Endothelial cell (in vitro differentiated cells): ENCODE measurements at regions not wholly inside any gene's neighbourhood (a gene's known extent, or its start where the extent isn't known, plus 50 kb on each side); places are given as distances from the start of the nearest gene placed in this dataset.
"Not testable (repeated sequence)": the region's sequence is repeated elsewhere in the genome, so short reads cannot be mapped to it uniquely, and the experiment has no call there.

ENCODE experiments used
- DNase-seq: peaks from one replicate; pipeline ENCODE4 v3.0.0; 2021; ENCODE audit warnings: low spot score
- H3K27ac Mint-ChIP-seq: one replicate; pipeline ENCODE4 v1.8.0; 2021; ENCODE audit warnings: mixed read lengths, inconsistent platforms; ENCODE audit not compliant: unreplicated experiment
- H3K27me3 Mint-ChIP-seq: one replicate; pipeline ENCODE4 v1.8.0; 2021; ENCODE audit warnings: mild to moderate bottlenecking, moderate library complexity, mixed read lengths, inconsistent platforms; ENCODE audit not compliant: unreplicated experiment
- H3K36me3 Mint-ChIP-seq: one replicate; pipeline ENCODE4 v1.8.0; 2021; ENCODE audit warnings: mild to moderate bottlenecking, low read depth, mixed read lengths, inconsistent platforms; ENCODE audit not compliant: unreplicated experiment
- H3K4me1 Mint-ChIP-seq: one replicate; pipeline ENCODE4 v1.8.0; 2021; ENCODE audit warnings: mild to moderate bottlenecking, mixed read lengths, inconsistent platforms; ENCODE audit not compliant: unreplicated experiment
- H3K4me3 Mint-ChIP-seq: one replicate; pipeline ENCODE4 v1.8.0; 2021; ENCODE audit warnings: mild to moderate bottlenecking, mixed read lengths, inconsistent platforms; ENCODE audit not compliant: unreplicated experiment
- H3K9me3 Mint-ChIP-seq: one replicate; pipeline ENCODE4 v1.8.0; 2021; ENCODE audit warnings: mixed read lengths, inconsistent platforms; ENCODE audit not compliant: unreplicated experiment
- TF ChIP-seq, protein P1 (sequence below): fragments of 200-600 bp; sonication (generic); IDR thresholded peaks from one replicate; pipeline ENCODE4 v1.5.0; 2021; ENCODE audit warnings: antibody characterized with exemption; ENCODE audit not compliant: unreplicated experiment

DNA sequence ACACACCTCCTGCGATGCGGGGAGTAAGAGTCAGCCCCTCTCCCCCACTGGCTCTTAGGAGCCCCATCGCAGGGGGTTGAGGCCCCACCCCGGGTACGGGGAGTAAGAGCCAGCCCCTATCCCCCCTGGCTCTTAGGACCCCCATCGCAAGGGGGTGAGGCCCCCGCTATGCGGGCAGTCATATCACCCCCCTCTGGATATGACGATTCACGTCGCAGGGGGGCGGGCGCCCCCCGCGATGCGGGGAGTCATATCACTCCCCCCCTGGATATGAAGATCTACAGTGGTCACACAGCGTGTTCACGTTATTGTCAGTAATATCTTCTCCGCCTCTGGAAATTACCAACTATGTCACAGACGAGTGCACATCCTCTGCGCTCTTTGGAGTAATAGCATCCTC, 61.1 kb downstream of the DEFB131A start:
- not testable (repeated sequence) for H3K4me1 Mint-ChIP-seq, H3K4me3 Mint-ChIP-seq, H3K9me3 Mint-ChIP-seq, DNase-seq, H3K27ac Mint-ChIP-seq, H3K27me3 Mint-ChIP-seq, H3K36me3 Mint-ChIP-seq

DNA sequence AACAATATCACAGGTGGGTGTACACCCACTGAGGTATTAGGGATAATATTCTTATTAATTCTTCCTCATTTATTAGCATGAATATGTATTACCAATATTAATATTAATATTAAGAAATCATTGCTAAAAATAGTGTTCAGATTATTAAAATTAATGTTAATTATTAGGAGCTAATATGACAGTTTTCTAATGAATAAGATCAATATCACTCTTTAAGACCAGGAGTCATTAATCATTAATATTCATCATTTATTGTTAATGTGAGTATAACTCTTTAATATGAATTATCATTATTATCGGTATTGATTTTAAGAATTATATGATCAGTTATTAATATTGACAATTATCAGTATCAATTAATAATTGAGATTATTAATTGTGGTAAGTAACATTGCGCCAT, 62.5 kb downstream of the DEFB131A start:
- H3K27ac Mint-ChIP-seq, H3K4me3 Mint-ChIP-seq, DNase-seq, H3K9me3 Mint-ChIP-seq, H3K36me3 Mint-ChIP-seq, H3K27me3 Mint-ChIP-seq, H3K4me1 Mint-ChIP-seq: not testable (repeated sequence)

DNA sequence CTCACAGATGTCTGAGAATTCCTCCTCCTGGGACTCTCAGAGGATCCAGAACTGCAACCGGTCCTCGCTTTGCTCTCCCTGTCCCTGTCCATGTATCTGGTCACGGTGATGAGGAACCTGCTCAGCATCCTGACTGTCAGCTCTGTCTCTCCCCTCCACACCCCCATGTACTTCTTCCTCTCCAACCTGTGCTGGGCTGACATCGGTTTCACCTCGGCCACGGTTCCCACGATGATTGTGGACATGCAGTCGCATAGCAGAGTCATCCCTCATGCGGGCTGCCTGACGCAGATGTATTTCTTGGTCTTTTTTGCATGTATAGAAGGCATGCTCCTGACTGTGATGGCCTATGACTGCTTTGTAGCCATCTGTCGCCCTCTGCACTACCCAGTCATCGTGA, 68.7 kb downstream of the DEFB131A start:
- H3K36me3 Mint-ChIP-seq, H3K9me3 Mint-ChIP-seq, H3K27me3 Mint-ChIP-seq, DNase-seq, H3K27ac Mint-ChIP-seq, H3K4me3 Mint-ChIP-seq, H3K4me1 Mint-ChIP-seq: not testable (repeated sequence)

DNA sequence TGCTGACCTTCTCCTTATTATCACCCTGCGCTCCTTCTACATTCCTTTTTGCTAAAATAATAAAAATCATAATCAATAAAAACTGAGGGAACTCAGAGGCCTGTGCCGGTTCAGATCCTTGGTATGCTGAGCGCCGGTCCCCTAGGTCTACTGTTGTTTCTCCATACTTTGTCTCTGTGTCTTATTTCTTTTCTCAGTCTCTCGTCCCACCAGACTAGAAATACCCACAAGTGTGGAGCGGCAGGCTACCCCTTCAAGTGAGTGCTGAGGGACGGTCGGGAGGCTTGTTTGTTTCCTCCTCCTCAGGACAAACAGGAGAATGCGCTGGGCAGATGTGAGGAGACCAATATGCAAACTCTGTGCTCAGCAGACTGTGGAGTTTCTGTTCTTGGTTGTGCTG, 75.4 kb downstream of the DEFB131A start:
- not testable (repeated sequence) for H3K4me3 Mint-ChIP-seq, H3K27me3 Mint-ChIP-seq, H3K9me3 Mint-ChIP-seq, DNase-seq, H3K27ac Mint-ChIP-seq, H3K4me1 Mint-ChIP-seq, H3K36me3 Mint-ChIP-seq

DNA sequence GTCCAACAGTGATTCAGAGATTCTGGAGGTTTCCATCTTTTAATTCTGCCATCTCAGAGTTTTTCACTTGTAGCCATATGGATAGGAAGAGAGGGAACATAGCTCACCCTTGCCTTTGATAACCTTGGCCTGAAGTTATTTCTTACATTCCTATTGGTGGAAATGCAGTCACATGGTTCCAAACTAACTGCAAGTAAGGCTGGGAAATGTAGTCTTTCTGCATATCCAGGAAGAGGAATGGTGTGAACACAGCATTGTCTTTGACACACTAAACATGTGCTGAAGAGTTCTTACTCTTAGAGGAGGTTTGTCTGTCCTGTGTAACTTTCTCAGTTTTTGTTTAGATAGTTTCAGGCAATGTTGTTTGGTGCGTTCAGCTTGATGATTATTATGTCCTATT, 78.7 kb downstream of the DEFB131A start:
- not testable (repeated sequence) for H3K27me3 Mint-ChIP-seq, H3K27ac Mint-ChIP-seq, H3K4me1 Mint-ChIP-seq, H3K36me3 Mint-ChIP-seq, H3K9me3 Mint-ChIP-seq, DNase-seq, H3K4me3 Mint-ChIP-seq

DNA sequence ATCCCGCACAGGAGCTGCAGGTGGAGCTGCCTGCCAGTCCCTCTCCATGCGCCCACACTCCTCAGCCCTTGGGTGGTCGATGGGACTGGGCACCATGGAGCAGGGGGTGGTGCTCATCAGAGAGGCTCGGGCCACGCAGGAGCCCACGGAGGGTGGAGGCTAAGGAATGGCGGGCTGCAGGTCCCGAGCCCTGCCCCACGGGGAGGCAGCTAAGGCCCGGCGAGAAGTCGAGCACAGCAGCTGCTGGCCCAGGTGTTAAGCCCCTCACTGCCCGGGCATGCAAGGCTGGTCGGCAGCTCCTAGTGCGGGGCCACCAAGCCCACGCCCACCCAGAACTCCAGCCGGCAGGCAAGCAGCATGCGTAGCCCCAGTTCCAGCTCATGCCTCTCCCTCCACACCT, 80.2 kb downstream of the DEFB131A start:
- not testable (repeated sequence) for H3K36me3 Mint-ChIP-seq, H3K4me1 Mint-ChIP-seq, H3K9me3 Mint-ChIP-seq, H3K27ac Mint-ChIP-seq, H3K4me3 Mint-ChIP-seq, DNase-seq, H3K27me3 Mint-ChIP-seq

DNA sequence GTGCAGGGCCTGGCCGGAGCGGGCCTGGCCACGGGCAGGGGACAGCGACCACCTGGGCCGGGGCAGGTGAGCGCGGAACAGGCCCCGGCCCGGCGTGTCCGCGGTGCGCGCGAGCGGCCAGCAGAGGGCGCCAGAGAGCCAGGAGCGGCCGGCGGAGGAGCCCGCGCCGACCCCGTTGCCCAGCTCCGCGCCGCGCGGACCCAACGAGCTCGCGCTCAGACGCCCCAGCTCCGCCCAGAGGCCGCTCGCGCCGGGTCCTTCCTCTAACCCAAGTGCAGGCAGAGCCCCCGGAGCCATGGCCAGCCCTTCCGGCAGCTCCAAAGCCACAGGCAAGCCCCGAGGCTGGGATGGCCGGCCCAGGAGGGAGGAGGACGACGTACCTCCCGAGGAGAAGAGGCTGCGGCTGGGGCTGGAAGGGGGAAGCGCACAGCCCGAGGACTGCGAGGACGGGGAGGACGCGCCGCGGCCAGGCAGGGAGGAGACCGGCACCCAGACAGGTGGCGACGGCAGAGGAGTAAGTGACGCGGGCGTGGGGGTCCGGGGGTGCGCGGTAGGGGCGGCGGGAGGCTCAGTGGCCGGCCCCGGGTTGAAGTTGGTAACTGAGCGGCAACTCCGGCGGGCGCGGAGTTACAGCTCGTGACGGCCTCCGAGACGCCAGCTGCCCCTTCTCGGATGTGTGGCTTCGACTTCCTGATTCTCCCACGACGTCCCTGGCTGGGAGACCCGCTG, 88.1 kb downstream of the DEFB131A start:
- DNase-seq = peak; percentile 90
- not testable (repeated sequence) for H3K9me3 Mint-ChIP-seq, H3K36me3 Mint-ChIP-seq, H3K4me1 Mint-ChIP-seq, H3K27ac Mint-ChIP-seq
- peaks cover 17% of the 10 kb centered on the region for H3K27me3 Mint-ChIP-seq
- H3K4me3 Mint-ChIP-seq = peak overlapping the region; percentile 79
- TF ChIP-seq, protein P1, sequence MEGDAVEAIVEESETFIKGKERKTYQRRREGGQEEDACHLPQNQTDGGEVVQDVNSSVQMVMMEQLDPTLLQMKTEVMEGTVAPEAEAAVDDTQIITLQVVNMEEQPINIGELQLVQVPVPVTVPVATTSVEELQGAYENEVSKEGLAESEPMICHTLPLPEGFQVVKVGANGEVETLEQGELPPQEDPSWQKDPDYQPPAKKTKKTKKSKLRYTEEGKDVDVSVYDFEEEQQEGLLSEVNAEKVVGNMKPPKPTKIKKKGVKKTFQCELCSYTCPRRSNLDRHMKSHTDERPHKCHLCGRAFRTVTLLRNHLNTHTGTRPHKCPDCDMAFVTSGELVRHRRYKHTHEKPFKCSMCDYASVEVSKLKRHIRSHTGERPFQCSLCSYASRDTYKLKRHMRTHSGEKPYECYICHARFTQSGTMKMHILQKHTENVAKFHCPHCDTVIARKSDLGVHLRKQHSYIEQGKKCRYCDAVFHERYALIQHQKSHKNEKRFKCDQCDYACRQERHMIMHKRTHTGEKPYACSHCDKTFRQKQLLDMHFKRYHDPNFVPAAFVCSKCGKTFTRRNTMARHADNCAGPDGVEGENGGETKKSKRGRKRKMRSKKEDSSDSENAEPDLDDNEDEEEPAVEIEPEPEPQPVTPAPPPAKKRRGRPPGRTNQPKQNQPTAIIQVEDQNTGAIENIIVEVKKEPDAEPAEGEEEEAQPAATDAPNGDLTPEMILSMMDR = peak; percentile 99

DNA sequence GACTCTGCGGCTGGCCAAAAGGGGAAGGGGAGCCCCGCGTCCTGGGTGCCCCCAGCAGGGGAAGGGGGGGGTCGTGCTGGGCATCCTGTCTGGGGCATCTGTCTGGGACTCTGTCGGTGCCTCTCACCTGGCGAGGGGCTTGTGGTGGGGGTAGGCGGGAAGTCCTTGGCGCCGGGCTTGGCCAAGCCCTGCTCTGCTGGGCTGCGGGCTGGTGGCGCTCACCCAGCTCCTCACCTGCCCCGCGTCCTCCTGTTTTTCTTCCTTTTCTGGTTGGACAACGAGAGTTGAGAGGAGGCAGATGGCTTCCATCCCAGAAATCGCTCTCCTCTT, 88.6 kb downstream of the DEFB131A start:
- H3K27ac Mint-ChIP-seq, H3K36me3 Mint-ChIP-seq, DNase-seq, H3K9me3 Mint-ChIP-seq, H3K4me1 Mint-ChIP-seq: not testable (repeated sequence)
- Mint-ChIP-seq H3K27me3 (peaks cover 17% of the 10 kb centered on the region), H3K4me3 (peak overlapping the region; percentile 79)

DNA sequence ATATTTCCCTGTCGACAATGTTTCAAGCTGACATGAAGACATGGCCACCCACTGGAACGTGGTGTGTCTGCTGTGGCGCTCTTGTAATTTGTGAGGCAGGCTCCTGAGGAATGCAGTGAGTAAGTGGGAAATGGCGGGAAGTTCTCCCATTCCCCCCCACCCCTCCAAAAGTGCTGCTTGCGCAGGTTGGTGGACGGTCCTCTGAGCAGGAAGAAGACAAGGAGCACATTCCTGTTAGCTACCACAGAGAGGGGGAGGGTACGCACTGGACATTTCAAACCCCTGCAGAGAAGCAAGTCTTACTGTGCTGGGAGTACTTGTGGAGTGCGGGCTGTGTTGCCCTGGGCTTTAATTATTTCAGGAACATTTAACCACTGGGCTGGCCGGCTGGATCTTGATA, 92.9 kb downstream of the DEFB131A start:
- H3K36me3 Mint-ChIP-seq, H3K27ac Mint-ChIP-seq, H3K4me1 Mint-ChIP-seq, DNase-seq, H3K9me3 Mint-ChIP-seq, H3K4me3 Mint-ChIP-seq: not testable (repeated sequence)
- H3K27me3 Mint-ChIP-seq = peaks cover 11% of the 10 kb centered on the region

DNA sequence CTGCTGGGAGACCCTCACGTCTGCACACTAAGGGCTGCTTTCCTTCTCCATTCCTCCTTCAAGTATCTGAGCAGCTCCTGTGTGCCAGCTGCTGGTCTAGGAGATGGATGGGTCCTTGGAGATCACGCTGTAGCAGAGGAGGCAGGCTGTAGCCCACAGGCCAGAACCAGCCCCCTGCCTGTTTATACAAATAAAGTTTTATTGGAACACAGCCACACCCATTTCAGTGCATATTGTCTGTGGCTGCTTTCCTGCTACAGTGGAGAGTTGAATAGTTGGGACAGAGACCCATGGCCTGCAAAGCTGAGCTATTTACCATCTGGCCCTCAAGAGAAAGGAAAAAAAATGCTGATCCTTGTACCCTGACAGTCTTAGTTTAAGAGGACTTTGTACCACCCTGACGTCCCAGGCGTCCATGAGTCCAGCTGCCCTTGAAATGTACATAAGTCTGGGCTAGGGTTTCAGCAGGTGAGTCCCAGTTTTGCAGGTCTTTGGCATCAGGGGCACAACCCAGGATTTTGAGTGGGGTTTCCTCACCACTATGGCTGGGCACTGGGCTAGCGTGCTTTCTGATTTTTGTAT, 95.8 kb downstream of the DEFB131A start:
- not testable (repeated sequence) for H3K36me3 Mint-ChIP-seq, H3K27me3 Mint-ChIP-seq, DNase-seq, H3K9me3 Mint-ChIP-seq, H3K4me3 Mint-ChIP-seq, H3K4me1 Mint-ChIP-seq, H3K27ac Mint-ChIP-seq

DNA sequence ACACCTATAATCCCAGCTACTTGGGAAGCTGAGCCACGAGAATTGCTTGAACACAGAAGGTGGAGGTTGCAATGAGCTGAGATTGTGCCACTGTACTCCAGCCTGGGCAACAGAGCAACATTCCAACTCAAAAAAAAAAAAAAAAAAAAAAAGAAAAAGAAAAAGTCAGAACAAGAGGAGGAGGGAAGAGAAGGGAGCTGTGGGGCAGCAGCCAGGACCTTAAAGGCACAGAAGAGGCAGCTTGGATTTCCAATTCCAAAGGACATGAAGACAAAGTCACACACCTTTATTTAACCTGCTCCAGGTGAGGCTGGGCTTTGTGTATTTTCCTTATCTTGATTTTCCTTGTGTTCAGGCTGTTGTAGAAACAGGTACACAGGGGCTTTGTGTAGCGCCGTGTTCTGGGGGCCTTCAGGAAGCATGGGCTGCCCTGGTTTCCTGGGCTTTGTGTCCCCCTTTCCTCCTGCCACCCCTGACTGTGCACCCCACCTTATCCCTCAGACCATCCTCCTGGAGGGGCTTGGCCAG, 97.2 kb downstream of the DEFB131A start:
- H3K36me3 Mint-ChIP-seq, H3K9me3 Mint-ChIP-seq, DNase-seq, H3K4me3 Mint-ChIP-seq, H3K27me3 Mint-ChIP-seq, H3K27ac Mint-ChIP-seq, H3K4me1 Mint-ChIP-seq: not testable (repeated sequence)
